Superior temporal gyrus (tissue), 1 donor: ENCODE measurements at regions not wholly inside any gene's neighbourhood (a gene's known extent, or its start where the extent isn't known, plus 50 kb on each side); places are given as distances from the start of the nearest gene placed in this dataset.

Experiments used
- DNase-seq: peaks from one replicate; pipeline ENCODE4 v3.0.0-alpha.2; 2016; ENCODE audit errors: extremely low spot score

DNA sequence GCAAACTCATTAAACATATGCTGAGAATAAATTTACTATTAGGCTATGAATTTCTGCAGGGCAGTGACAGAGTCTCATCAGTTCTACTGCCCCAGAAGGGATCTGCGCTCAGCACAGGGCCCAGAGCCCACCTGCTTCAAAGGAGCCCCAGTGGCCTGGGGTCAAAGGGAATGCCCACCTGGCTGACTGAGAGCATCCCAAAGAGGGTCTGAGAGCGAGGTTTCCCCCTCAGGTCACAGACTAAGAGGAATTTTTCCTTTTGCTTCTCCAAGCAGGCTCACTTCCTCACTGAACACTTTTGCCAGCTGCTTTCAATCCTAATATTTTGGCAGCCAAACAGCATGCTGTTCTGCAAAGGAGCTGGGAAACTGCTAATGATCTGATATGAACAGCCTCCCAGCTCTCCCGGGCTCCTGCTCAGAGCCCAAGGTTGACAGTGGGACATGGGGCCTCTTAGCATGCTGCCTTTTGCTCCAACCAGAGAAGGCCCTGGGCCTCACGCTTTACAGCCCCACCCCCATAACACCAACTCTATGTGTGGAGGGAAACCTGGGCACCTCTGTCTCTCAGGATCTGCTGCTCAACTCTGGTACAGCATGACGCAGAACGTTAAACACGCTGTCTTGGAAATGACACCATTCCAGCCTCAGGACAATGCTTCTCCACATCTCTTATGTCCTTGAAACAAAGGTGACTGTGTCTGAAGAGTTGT lies 70.7 kb upstream of the SYT6 start:
- no peak for DNase-seq

DNA sequence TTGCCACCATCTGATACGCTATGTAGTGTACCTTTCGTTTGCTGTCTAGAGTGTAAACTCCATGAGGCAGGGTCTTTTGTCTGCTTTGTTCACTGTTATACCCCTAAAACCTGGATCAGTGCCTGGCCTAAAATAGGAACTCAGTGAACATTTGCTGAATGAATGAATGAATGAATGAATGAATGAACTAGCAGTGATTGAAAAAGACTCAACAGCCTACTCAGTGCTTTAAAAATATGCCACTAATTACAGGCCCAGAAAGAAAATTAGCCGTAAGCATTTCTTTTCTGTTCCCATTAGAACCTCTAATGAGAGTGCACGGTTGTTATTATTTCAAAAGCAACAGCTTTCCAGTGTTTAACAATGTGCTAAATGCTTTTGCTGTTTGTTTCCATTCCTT lies 69.3 kb upstream of the SYT6 start:
- DNase-seq, result no peak

DNA sequence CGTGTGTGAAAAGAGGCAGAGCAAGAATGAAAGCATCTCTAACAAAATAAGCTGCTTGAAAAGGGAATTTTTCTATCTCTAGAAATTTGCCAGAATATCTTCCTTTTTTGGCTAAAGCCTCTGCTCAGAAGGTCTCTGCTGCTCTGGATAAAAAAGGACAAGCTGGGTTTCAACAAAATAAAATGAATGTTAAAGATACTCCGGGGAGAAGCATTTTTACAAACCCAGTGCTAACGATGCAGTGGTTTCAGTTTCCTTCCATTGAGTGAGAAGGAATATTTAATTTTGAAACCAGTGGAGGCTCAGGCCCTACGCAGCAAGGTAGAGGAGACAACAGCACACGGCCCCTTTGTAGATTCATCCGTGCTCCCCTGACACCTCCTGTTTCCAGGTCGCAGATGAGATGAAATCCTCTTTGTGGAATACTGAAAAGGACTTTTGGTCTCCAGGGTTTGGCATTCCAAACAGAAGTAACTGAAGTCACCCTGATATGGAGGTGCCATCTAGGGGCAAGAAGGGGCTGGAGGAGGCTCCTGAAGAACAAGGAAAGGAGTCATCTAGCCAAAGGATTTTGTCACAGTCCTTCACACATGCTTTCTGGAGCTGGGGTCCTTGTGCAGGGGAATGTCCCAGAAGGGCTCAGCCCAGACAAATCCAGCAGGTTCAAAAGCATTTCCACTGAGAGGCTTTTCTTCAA lies 65.7 kb upstream of the SYT6 start:
- no peak for DNase-seq

- no peak for DNase-seq
Measured at GRCh38 chr1:114218361-114219171, 64.9 kb upstream of the SYT6 start.

DNA sequence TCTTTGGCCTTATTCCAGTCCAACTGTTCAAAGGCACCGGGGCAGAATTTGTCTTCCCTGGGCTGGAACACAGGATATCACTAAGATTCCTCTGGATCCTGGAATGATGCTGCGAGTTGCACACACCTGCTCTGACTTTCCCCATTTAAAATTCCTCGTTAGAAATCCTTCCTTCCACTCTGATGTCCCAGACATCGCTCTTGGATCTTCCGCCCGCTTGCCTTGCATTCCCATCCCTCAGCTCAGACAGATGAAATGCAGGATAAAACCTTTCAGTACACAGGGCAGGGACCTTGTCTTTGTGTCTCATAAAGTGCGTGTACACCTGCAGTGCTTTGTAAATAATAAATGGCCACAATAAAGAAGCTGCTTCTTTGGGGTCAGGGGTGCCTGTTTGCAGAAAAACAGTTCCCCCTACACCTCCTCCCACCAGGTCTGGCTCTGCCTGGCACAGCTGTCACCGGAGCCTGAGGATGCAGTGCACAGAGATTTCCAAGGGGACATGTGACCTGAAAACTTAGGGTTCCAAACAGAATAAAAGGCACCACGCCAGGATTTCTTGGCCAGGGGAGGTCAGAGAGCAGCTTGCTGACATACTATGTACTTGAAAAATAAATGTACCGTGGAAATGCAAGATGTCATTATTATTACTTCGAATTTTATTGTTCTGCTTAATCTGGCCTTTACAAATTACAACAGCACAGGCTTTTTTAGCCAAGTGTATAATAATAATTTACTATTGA lies 62.9 kb upstream of the SYT6 start:
- no peak for DNase-seq

DNA sequence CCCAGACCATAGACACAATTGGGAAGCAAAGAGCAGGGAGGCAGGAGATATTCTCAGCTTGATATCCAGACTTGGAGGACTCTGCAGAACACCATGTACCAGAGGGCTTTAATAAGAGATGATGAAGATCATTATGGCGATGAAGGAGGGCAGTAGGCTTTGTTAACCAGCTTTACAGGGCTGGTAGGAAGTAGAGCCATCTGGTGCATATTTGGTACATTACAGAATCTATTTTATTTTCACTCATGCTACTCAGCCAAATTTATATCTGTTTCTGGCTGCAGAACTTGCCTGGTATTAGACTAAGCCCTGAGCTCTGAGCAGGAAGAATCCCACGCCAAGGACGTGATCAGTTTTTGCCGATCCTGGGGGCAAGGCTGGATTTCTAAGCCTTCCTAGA lies 61.8 kb upstream of the SYT6 start:
- peak; percentile 36 for DNase-seq

DNA sequence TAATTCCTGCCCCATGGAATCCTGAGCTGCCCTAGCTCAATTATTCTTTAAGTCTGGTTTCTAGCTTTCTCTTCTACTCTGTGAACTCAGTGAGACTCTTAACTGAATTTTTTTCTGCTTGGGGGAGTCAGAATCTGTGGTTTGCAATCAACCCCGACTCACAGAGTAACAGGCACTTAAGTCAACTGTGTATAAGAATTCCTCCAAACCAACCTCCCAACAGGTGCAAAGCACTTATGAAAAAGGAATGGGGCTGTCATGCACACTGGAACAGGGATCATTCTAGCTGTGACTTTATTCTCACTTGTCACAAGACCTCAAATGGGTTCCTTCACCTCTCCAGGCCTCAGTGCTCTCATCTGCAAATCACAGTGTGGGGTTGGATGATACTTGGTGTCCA lies 60.3 kb upstream of the SYT6 start:
- no peak for DNase-seq

- no peak for DNase-seq
Measured at GRCh38 chr1:114209971-114210370, 56.3 kb upstream of the SYT6 start.

DNA sequence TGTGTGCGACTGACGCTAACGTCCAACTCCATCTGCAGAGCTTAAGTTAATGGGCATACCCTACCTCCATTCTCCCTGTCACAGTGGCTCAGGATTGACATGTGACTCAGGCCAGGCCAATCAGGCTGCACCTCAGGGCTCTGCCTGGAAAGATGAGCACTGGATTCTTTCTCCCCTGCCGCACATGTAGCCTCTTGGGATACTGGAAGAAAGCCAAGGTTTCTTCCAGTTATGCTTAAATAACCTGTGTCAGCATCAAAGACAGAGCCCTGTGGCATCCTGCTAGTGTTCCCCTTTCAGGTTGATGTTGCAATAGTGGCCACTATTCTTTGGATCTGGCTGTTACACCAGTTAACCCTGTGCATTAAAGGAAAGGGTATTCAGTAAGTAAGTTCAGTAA lies 55.0 kb upstream of the SYT6 start:
- no peak for DNase-seq

- DNase-seq, result no peak
Measured at GRCh38 chr1:114208106-114208505, 54.4 kb upstream of the SYT6 start.

DNA sequence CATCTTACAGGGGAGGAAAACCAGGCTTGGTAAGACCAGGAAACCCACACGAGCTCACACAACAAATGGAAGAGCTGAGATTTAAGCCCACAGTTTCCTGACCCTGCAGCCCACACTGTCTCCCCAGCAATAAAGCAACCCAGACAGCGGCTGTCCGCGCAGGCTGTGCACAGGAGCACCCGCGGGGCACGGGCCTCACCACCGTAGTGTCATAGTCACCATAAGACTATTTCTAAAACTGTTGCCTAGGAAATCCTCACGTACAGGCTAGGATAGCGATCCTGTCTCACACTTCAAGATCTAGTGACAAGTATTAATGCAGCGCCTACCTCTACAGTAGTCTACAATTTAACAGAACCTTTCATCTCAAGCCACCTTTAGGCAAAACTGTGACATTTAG lies 54.0 kb upstream of the SYT6 start:
- DNase-seq, result no peak

GRCh38 chr1:114206392-114206791 lies 52.7 kb upstream of the SYT6 start:
- no peak for DNase-seq

GRCh38 chr1:114203595-114204128 lies 50.0 kb upstream of the SYT6 start:
- no peak for DNase-seq
